HG02938 (cell line): ENCODE measurements at regions not wholly inside any gene's neighbourhood (a gene's known extent, or its start where the extent isn't known, plus 50 kb on each side); places are given as distances from the start of the nearest gene placed in this dataset.
"Not testable (repeated sequence)": the region's sequence is repeated elsewhere in the genome, so short reads cannot be mapped to it uniquely, and the experiment has no call there.

Source experiments
- ATAC-seq: cut with Tn5 transposase; IDR thresholded peaks from one replicate; pipeline ENCODE4 v1.9.1; 2021; ENCODE audit warnings: mild to moderate bottlenecking, moderate library complexity; ENCODE audit not compliant: unreplicated experiment

- ATAC-seq, result no peak
Observed at GRCh38 chr3:162932503-162932902, 1435.9 kb downstream of the OTOL1 start.

- ATAC-seq, result no peak
Observed at GRCh38 chr3:162933656-162934055, 1437.0 kb downstream of the OTOL1 start.

- ATAC-seq, result no peak
Observed at GRCh38 chr3:162936706-162937105, 1440.1 kb downstream of the OTOL1 start.

- ATAC-seq, result no peak
Observed at GRCh38 chr3:162938083-162938482, 1441.5 kb downstream of the OTOL1 start.

- ATAC-seq, result no peak
Observed at GRCh38 chr3:162945626-162946025, 1449.0 kb downstream of the OTOL1 start.

GRCh38 chr3:162956711-162957110, 1460.1 kb downstream of the OTOL1 start:
- no peak for ATAC-seq

- ATAC-seq, result no peak
Observed at GRCh38 chr3:162960269-162960668, 1463.7 kb downstream of the OTOL1 start.

GRCh38 chr3:162970292-162970691, 1473.7 kb downstream of the OTOL1 start:
- no peak for ATAC-seq

- no peak for ATAC-seq
Observed at GRCh38 chr3:162971715-162972114, 1475.1 kb downstream of the OTOL1 start.

- no peak for ATAC-seq
Observed at GRCh38 chr3:162973428-162973917, 1476.9 kb downstream of the OTOL1 start.

- ATAC-seq, result no peak
Observed at GRCh38 chr3:162978136-162978535, 1481.5 kb downstream of the OTOL1 start.

- ATAC-seq, result no peak
Observed at GRCh38 chr3:162984746-162985145, 1488.1 kb downstream of the OTOL1 start.

- ATAC-seq, result not testable (repeated sequence)
Observed at GRCh38 chr3:162987085-162987794, 1490.6 kb downstream of the OTOL1 start.

- ATAC-seq, result no peak
Observed at GRCh38 chr3:162992741-162993140, 1496.1 kb downstream of the OTOL1 start.

- ATAC-seq, result no peak
Observed at GRCh38 chr3:162994165-162994564, 1497.6 kb downstream of the OTOL1 start.

- ATAC-seq, result no peak
Observed at GRCh38 chr3:162996368-162996767, 1499.8 kb downstream of the OTOL1 start.

GRCh38 chr3:162998205-162998604, 1501.6 kb downstream of the OTOL1 start:
- no peak for ATAC-seq

- ATAC-seq, result no peak
Observed at GRCh38 chr3:163011596-163011995, 1515.0 kb downstream of the OTOL1 start.

GRCh38 chr3:163016251-163016650, 1519.6 kb downstream of the OTOL1 start:
- no peak for ATAC-seq

GRCh38 chr3:163018067-163018466, 1521.5 kb downstream of the OTOL1 start:
- no peak for ATAC-seq

GRCh38 chr3:163018664-163019063, 1522.1 kb downstream of the OTOL1 start:
- no peak for ATAC-seq

GRCh38 chr3:163019260-163019659, 1522.7 kb downstream of the OTOL1 start:
- no peak for ATAC-seq

- no peak for ATAC-seq
Observed at GRCh38 chr3:163033652-163034051, 1537.0 kb downstream of the OTOL1 start.
